ENCODE measurements at regions not wholly inside any gene's neighbourhood (a gene's known extent, or its start where the extent isn't known, plus 50 kb on each side); places are given as distances from the start of the nearest gene placed in this dataset.
"Not testable (repeated sequence)": the region's sequence is repeated elsewhere in the genome, so short reads cannot be mapped to it uniquely, and the experiment has no call there.

GRCh38 chr15:84400820-84401219 is 165.2 kb downstream of the GOLGA6L4 start:
- TF ChIP-seq EZH2phosphoT487 (IDR thresholded peaks at IDR 0.05; ENCODE audit: borderline replicate concordance) = no peak
- TF ChIP-seq JUND (IDR thresholded peaks at IDR 0.05) = no peak
- Histone ChIP-seq H3K9ac (ENCODE audit: low read length) (no peak overlapping the region), H3K27ac (ENCODE audit: low read depth, low read length) (no peak overlapping the region), H3K4me2 (ENCODE audit: low read length) (no peak overlapping the region), H3K27me3 (ENCODE audit: insufficient read depth, low read length) (no peaks in the 10 kb centered on the region), H2AFZ (ENCODE audit: low read depth, low read length, poor library complexity, severe bottlenecking) (no peak overlapping the region), H4K20me1 (ENCODE audit: insufficient read depth) (no peaks in the 10 kb centered on the region), H3K9me2 (ENCODE audit: insufficient read depth) (no peaks in the 10 kb centered on the region), H3K4me1 (ENCODE audit: control insufficient read depth in 1 of 2, insufficient read depth in 2 of 2, low read length in 2 of 2) (no peaks in the 10 kb centered on the region), H3K4me3 (replicated peaks in 1 of 2; ENCODE audit: low read depth in 1 of 2, low read length in 2 of 2) (no peak overlapping the region), H3K36me3 (ENCODE audit: control insufficient read depth in 1 of 2, insufficient read depth in 2 of 2, low read length in 2 of 2) (no peaks in the 10 kb centered on the region), H3K79me2 (ENCODE audit: insufficient read depth, low read length) (no peaks in the 10 kb centered on the region), H3K9me3 (ENCODE audit: control insufficient read depth in 1 of 2, insufficient read depth in 1 of 2, low read depth in 1 of 2, low read length in 2 of 2) (no peaks in the 10 kb centered on the region)
- ChIA-PET CTCF (no interaction called here), POLR2A (no interaction called here), RAD21 (ENCODE audit: low non-redundant PET in 1 of 2, low total read pairs in 2 of 2, uncharacterized antibody in 2 of 2, unreplicated experiment in 2 of 2) (no interaction called here)
- no peak for DNase-seq (ENCODE audit: low read depth, low spot score)
- no peak for ATAC-seq
- intact Hi-C loops (cut with micrococcal nuclease) = no loop called here
- BruUV-seq (replicated peaks) = no TSS peak

GRCh38 chr15:84401461-84401860 is 165.9 kb downstream of the GOLGA6L4 start:
- H3K79me2 ChIP-seq (ENCODE audit: insufficient read depth, low read length); POLR2A ChIA-PET; H3K4me2 ChIP-seq (ENCODE audit: low read length); BruUV-seq (replicated peaks); intact Hi-C loops (cut with micrococcal nuclease); H3K9me3 ChIP-seq (ENCODE audit: control insufficient read depth in 1 of 2, insufficient read depth in 1 of 2, low read depth in 1 of 2, low read length in 2 of 2); H3K27ac ChIP-seq (ENCODE audit: low read depth, low read length); H3K9ac ChIP-seq (ENCODE audit: low read length); H4K20me1 ChIP-seq (ENCODE audit: insufficient read depth); CTCF ChIA-PET; ATAC-seq; H3K4me3 ChIP-seq (replicated peaks in 1 of 2; ENCODE audit: low read depth in 1 of 2, low read length in 2 of 2); H3K27me3 ChIP-seq (ENCODE audit: insufficient read depth, low read length); DNase-seq (ENCODE audit: low read depth, low spot score); RAD21 ChIA-PET (ENCODE audit: low non-redundant PET in 1 of 2, low total read pairs in 2 of 2, uncharacterized antibody in 2 of 2, unreplicated experiment in 2 of 2); H3K9me2 ChIP-seq (ENCODE audit: insufficient read depth); H3K36me3 ChIP-seq (ENCODE audit: control insufficient read depth in 1 of 2, insufficient read depth in 2 of 2, low read length in 2 of 2); H2AFZ ChIP-seq (ENCODE audit: low read depth, low read length, poor library complexity, severe bottlenecking); H3K4me1 ChIP-seq (ENCODE audit: control insufficient read depth in 1 of 2, insufficient read depth in 2 of 2, low read length in 2 of 2): not testable (repeated sequence)

GRCh38 chr15:84401891-84402840 is 166.6 kb downstream of the GOLGA6L4 start:
- H3K27ac ChIP-seq (ENCODE audit: low read depth, low read length); ATAC-seq; H2AFZ ChIP-seq (ENCODE audit: low read depth, low read length, poor library complexity, severe bottlenecking); H3K9me2 ChIP-seq (ENCODE audit: insufficient read depth); POLR2A ChIA-PET; RAD21 ChIA-PET (ENCODE audit: low non-redundant PET in 1 of 2, low total read pairs in 2 of 2, uncharacterized antibody in 2 of 2, unreplicated experiment in 2 of 2); BruUV-seq (replicated peaks); H3K4me3 ChIP-seq (replicated peaks in 1 of 2; ENCODE audit: low read depth in 1 of 2, low read length in 2 of 2); CTCF ChIA-PET; H3K79me2 ChIP-seq (ENCODE audit: insufficient read depth, low read length); H3K36me3 ChIP-seq (ENCODE audit: control insufficient read depth in 1 of 2, insufficient read depth in 2 of 2, low read length in 2 of 2); H3K9ac ChIP-seq (ENCODE audit: low read length); intact Hi-C loops (cut with micrococcal nuclease); H3K9me3 ChIP-seq (ENCODE audit: control insufficient read depth in 1 of 2, insufficient read depth in 1 of 2, low read depth in 1 of 2, low read length in 2 of 2); DNase-seq (ENCODE audit: low read depth, low spot score); H4K20me1 ChIP-seq (ENCODE audit: insufficient read depth); H3K27me3 ChIP-seq (ENCODE audit: insufficient read depth, low read length); H3K4me2 ChIP-seq (ENCODE audit: low read length); H3K4me1 ChIP-seq (ENCODE audit: control insufficient read depth in 1 of 2, insufficient read depth in 2 of 2, low read length in 2 of 2): not testable (repeated sequence)
